ENCODE measurements at regions not wholly inside any gene's neighbourhood (a gene's known extent, or its start where the extent isn't known, plus 50 kb on each side); places are given as distances from the start of the nearest gene placed in this dataset.

- no peak for TF ChIP-seq SNAI2 (CRISPR knock-in tag; IDR thresholded peaks at IDR 0.05)
- TF ChIP-seq ZFP30 (CRISPR knock-in tag; IDR thresholded peaks at IDR 0.05): no peak
- TF ChIP-seq PPARA (CRISPR knock-in tag; IDR thresholded peaks at IDR 0.05; ENCODE audit: borderline replicate concordance): no peak
- no peak for TF ChIP-seq OSR1 (CRISPR knock-in tag; IDR thresholded peaks at IDR 0.05)
- TF ChIP-seq RARB (CRISPR knock-in tag; IDR thresholded peaks at IDR 0.05): no peak
- no peak for TF ChIP-seq TOX (CRISPR knock-in tag; IDR thresholded peaks at IDR 0.05; ENCODE audit: borderline replicate concordance)
- ATAC-seq: no peak
Observed at GRCh38 chr1:173103006-173103405, 52.3 kb upstream of the TNFSF18 start.

GRCh38 chr1:173101589-173101988 is 50.8 kb upstream of the TNFSF18 start:
- TF ChIP-seq, protein P1, sequence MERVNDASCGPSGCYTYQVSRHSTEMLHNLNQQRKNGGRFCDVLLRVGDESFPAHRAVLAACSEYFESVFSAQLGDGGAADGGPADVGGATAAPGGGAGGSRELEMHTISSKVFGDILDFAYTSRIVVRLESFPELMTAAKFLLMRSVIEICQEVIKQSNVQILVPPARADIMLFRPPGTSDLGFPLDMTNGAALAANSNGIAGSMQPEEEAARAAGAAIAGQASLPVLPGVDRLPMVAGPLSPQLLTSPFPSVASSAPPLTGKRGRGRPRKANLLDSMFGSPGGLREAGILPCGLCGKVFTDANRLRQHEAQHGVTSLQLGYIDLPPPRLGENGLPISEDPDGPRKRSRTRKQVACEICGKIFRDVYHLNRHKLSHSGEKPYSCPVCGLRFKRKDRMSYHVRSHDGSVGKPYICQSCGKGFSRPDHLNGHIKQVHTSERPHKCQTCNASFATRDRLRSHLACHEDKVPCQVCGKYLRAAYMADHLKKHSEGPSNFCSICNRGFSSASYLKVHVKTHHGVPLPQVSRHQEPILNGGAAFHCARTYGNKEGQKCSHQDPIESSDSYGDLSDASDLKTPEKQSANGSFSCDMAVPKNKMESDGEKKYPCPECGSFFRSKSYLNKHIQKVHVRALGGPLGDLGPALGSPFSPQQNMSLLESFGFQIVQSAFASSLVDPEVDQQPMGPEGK (CRISPR knock-in tag; IDR thresholded peaks at IDR 0.05; ENCODE audit: borderline replicate concordance): no peak
- no peak for TF ChIP-seq TOX (CRISPR knock-in tag; IDR thresholded peaks at IDR 0.05; ENCODE audit: borderline replicate concordance)
- TF ChIP-seq TCF4 (CRISPR knock-in tag; IDR thresholded peaks at IDR 0.05; ENCODE audit: borderline replicate concordance): no peak
- TF ChIP-seq ESRRG (CRISPR knock-in tag; IDR thresholded peaks at IDR 0.05): no peak
- TF ChIP-seq POU6F1 (CRISPR knock-in tag; IDR thresholded peaks at IDR 0.05; ENCODE audit: borderline replicate concordance, low read depth): no peak
- TF ChIP-seq CSDC2 (CRISPR knock-in tag; IDR thresholded peaks at IDR 0.05): no peak
- no peak for TF ChIP-seq CREB5 (CRISPR knock-in tag; IDR thresholded peaks at IDR 0.05; ENCODE audit: low read depth)
- TF ChIP-seq ZFP30 (CRISPR knock-in tag; IDR thresholded peaks at IDR 0.05): no peak
- no peak for TF ChIP-seq ZNF70 (CRISPR knock-in tag; IDR thresholded peaks at IDR 0.05)
- no peak for TF ChIP-seq PPARA (CRISPR knock-in tag; IDR thresholded peaks at IDR 0.05; ENCODE audit: borderline replicate concordance)
- no peak for TF ChIP-seq SNAI2 (CRISPR knock-in tag; IDR thresholded peaks at IDR 0.05)
- no peak for TF ChIP-seq ZC3H10 (CRISPR knock-in tag; IDR thresholded peaks at IDR 0.05)
- TF ChIP-seq ISL1 (CRISPR knock-in tag; IDR thresholded peaks at IDR 0.05): no peak
- no peak for ATAC-seq

GRCh38 chr1:173100476-173101107 is 49.9 kb upstream of the TNFSF18 start:
- no peak for TF ChIP-seq ZNF565 (CRISPR knock-in tag; conservative IDR thresholded peaks at IDR 0.05; ENCODE audit: low read depth)
- TF ChIP-seq RARB (CRISPR knock-in tag; IDR thresholded peaks at IDR 0.05): no peak
- no peak for TF ChIP-seq ARNTL (CRISPR knock-in tag; IDR thresholded peaks at IDR 0.05; ENCODE audit: borderline replicate concordance, low read depth)
- no peak for TF ChIP-seq CSDC2 (CRISPR knock-in tag; IDR thresholded peaks at IDR 0.05)
- TF ChIP-seq ZFP3 (CRISPR knock-in tag; IDR thresholded peaks at IDR 0.05): no peak
- no peak for TF ChIP-seq BACH2 (CRISPR knock-in tag; IDR thresholded peaks at IDR 0.05; ENCODE audit: borderline replicate concordance)
- TF ChIP-seq PPARA (CRISPR knock-in tag; IDR thresholded peaks at IDR 0.05; ENCODE audit: borderline replicate concordance): no peak
- no peak for TF ChIP-seq ZFP30 (CRISPR knock-in tag; IDR thresholded peaks at IDR 0.05)
- no peak for TF ChIP-seq TOX (CRISPR knock-in tag; IDR thresholded peaks at IDR 0.05; ENCODE audit: borderline replicate concordance)
- TF ChIP-seq SNAI2 (CRISPR knock-in tag; IDR thresholded peaks at IDR 0.05): no peak
- TF ChIP-seq, protein P2, sequence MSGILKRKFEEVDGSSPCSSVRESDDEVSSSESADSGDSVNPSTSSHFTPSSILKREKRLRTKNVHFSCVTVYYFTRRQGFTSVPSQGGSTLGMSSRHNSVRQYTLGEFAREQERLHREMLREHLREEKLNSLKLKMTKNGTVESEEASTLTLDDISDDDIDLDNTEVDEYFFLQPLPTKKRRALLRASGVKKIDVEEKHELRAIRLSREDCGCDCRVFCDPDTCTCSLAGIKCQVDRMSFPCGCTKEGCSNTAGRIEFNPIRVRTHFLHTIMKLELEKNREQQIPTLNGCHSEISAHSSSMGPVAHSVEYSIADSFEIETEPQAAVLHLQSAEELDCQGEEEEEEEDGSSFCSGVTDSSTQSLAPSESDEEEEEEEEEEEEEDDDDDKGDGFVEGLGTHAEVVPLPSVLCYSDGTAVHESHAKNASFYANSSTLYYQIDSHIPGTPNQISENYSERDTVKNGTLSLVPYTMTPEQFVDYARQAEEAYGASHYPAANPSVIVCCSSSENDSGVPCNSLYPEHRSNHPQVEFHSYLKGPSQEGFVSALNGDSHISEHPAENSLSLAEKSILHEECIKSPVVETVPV (CRISPR knock-in tag; IDR thresholded peaks at IDR 0.05): no peak
- no peak for TF ChIP-seq POU6F1 (CRISPR knock-in tag; IDR thresholded peaks at IDR 0.05; ENCODE audit: borderline replicate concordance, low read depth)
- no peak for ATAC-seq
